GM12878 (cell line): ENCODE measurements at regions not wholly inside any gene's neighbourhood (a gene's known extent, or its start where the extent isn't known, plus 50 kb on each side); places are given as distances from the start of the nearest gene placed in this dataset.

Source experiments
- ATAC-seq: fragments of 200-7000 bp; cut with Tn5 transposase; 3 replicates; pipeline ENCODE4 v1.9.1; 2020; ENCODE audit warnings: mild to moderate bottlenecking, moderate library complexity
- BruUV-seq: library from RNA; stranded (reverse); fragments of 400-500 nt; replicated peaks from 2 replicates; lab custom pipeline; 2021; lab: Mats Ljungman, UMichigan
- CTCF ChIA-PET: fragments of 300-600 bp; sonication (Branson Sonifier 250); formaldehyde crosslinking; extraction: SDS; loops from one replicate; lab custom pipeline; 2021; ENCODE audit warnings: inconsistent platforms; lab: Yijun Ruan, JAX
- POLR2A ChIA-PET: fragments of 350-600 bp; formaldehyde crosslinking; extraction: SDS; loops from one replicate; lab custom pipeline; 2021; ENCODE audit warnings: inconsistent platforms; lab: Charles Lee
- RAD21 ChIA-PET: fragments of 300-600 bp; sonication (Branson Sonifier 250); formaldehyde crosslinking; loops from one replicate; lab custom pipeline; 2023; ENCODE audit warnings: antibody characterized with exemption; ENCODE audit not compliant: unreplicated experiment; lab: Charles Lee
- SMC1A ChIA-PET: fragments of 300-600 bp; sonication (Branson Sonifier 250); formaldehyde crosslinking; loops from one replicate; lab custom pipeline; 2023; ENCODE audit not compliant: unreplicated experiment, uncharacterized antibody; lab: Charles Lee
- DNase-seq: peaks from one replicate; pipeline ENCODE4 v3.0.0-alpha.2; 2011; ENCODE audit warnings: low read depth, low spot score
- FAIRE-seq: peaks from 3 replicates; lab custom pipeline; 2011; peaks lifted over from hg19 to GRCh38; lab: Jason Lieb, UNC
- H2AFZ ChIP-seq: 2 replicates; pipeline ENCODE4 v1.6.0; 2011; ENCODE audit warnings: low read depth, low read length, control low read depth; ENCODE audit not compliant: control insufficient read depth
- H3K27ac ChIP-seq: 2 replicates; pipeline ENCODE4 v1.5.1; 2011; ENCODE audit warnings: control low read depth; ENCODE audit not compliant: control insufficient read depth, insufficient read depth
- H3K27me3 ChIP-seq, 2 experiments: replicated peaks in 1 of 2; 2 replicates each; pipeline versions ENCODE4 v1.6.0 to v1.6.1; 2011; ENCODE audit warnings: low read length in 1 of 2; ENCODE audit not compliant: control insufficient read depth in 2 of 2, insufficient read depth in 2 of 2
- H3K36me3 ChIP-seq, 2 experiments: 2 replicates each; pipeline ENCODE4 v1.5.1; 2011; ENCODE audit warnings: low read length in 1 of 2; ENCODE audit not compliant: control insufficient read depth in 2 of 2, insufficient read depth in 2 of 2
- H3K4me1 ChIP-seq: 2 replicates; pipeline ENCODE4 v1.6.1; 2011; ENCODE audit warnings: mild to moderate bottlenecking, low read length, moderate library complexity, mixed read lengths; ENCODE audit not compliant: control insufficient read depth, insufficient read depth
- H3K4me2 ChIP-seq: 2 replicates; pipeline ENCODE4 v1.6.0; 2011; ENCODE audit warnings: control low read depth; ENCODE audit not compliant: control insufficient read depth, insufficient read depth
- H3K4me3 ChIP-seq: fragments of 200-600 bp; sonication (generic); 2 replicates; pipeline ENCODE4 v1.5.1; 2016
- H3K79me2 ChIP-seq: 2 replicates; pipeline ENCODE4 v1.6.0; 2011; ENCODE audit warnings: low read length; ENCODE audit not compliant: control insufficient read depth, insufficient read depth
- H3K9ac ChIP-seq: 2 replicates; pipeline ENCODE4 v1.8.0; 2011; ENCODE audit warnings: low read length, control low read depth, mixed read lengths; ENCODE audit not compliant: control insufficient read depth, insufficient read depth
- H3K9me3 ChIP-seq: replicated peaks from 3 replicates; pipeline ENCODE4 v1.5.1; 2011; ENCODE audit warnings: mild to moderate bottlenecking, low read length; ENCODE audit not compliant: control insufficient read depth, insufficient read depth
- H4K20me1 ChIP-seq: 2 replicates; pipeline ENCODE4 v1.6.0; 2011; ENCODE audit not compliant: control insufficient read depth, insufficient read depth
- ATF2 ChIP-seq: IDR thresholded peaks from 2 replicates; pipeline ENCODE4 v1.6.1; 2012; ENCODE audit warnings: low read length, inconsistent platforms
- BMI1 ChIP-seq: fragments of 450-650 bp; IDR thresholded peaks from 2 replicates; pipeline ENCODE4 v1.6.1; 2016; ENCODE audit warnings: mild to moderate bottlenecking, moderate library complexity, borderline replicate concordance
- BRCA1 ChIP-seq: IDR thresholded peaks from 2 replicates; pipeline ENCODE4 v1.6.1; 2011; ENCODE audit warnings: low read depth, low read length, improper control_type of control experiment
- CBX3 ChIP-seq: fragments of 200-600 bp; sonication (generic); IDR thresholded peaks from 2 replicates; pipeline ENCODE4 v1.6.1; 2016; ENCODE audit warnings: low read depth, borderline replicate concordance
- E2F4 ChIP-seq: IDR thresholded peaks from 2 replicates; pipeline ENCODE4 v1.6.1; 2012; ENCODE audit warnings: low read depth, low read length, improper control_type of control experiment
- IKZF2 ChIP-seq, 2 experiments: fragments of 450-650 bp; IDR thresholded peaks; 2 replicates each; pipeline ENCODE4 v1.6.1; 2017; ENCODE audit warnings: mild to moderate bottlenecking in 2 of 2, moderate library complexity in 2 of 2
- JUNB ChIP-seq: IDR thresholded peaks from 2 replicates; pipeline ENCODE4 v1.6.1; 2016; ENCODE audit warnings: antibody characterized with exemption, mild to moderate bottlenecking
- JUND ChIP-seq: IDR thresholded peaks from 2 replicates; pipeline ENCODE4 v1.6.1; 2012; ENCODE audit warnings: low read depth, mild to moderate bottlenecking, low read length, improper control_type of control experiment, moderate library complexity
- MTA3 ChIP-seq: IDR thresholded peaks from 2 replicates; pipeline ENCODE4 v1.6.1; 2012; ENCODE audit warnings: low read length, inconsistent platforms, borderline replicate concordance
- NKRF ChIP-seq: fragments of 450-650 bp; conservative IDR thresholded peaks from 2 replicates; pipeline ENCODE4 v1.6.1; 2017; ENCODE audit warnings: mild to moderate bottlenecking, moderate library complexity
- PAX8 ChIP-seq: fragments of 450-650 bp; IDR thresholded peaks from 2 replicates; pipeline ENCODE4 v1.6.1; 2017; ENCODE audit warnings: mild to moderate bottlenecking, moderate library complexity
- RB1 ChIP-seq: fragments of 450-650 bp; formaldehyde crosslinking; IDR thresholded peaks from 2 replicates; pipeline ENCODE4 v1.6.1; 2017; ENCODE audit warnings: mild to moderate bottlenecking, borderline replicate concordance
- SMAD5 ChIP-seq: IDR thresholded peaks from 2 replicates; pipeline ENCODE4 v1.6.1; 2016; ENCODE audit warnings: antibody characterized with exemption, low read depth
- SPI1 ChIP-seq: IDR thresholded peaks from 2 replicates; pipeline ENCODE4 v1.6.1; 2011; ENCODE audit warnings: low read depth, mild to moderate bottlenecking, low read length, moderate library complexity, borderline replicate concordance; ENCODE audit not compliant: insufficient read depth
- YY1 ChIP-seq: IDR thresholded peaks from 2 replicates; pipeline ENCODE4 v1.6.1; 2011; ENCODE audit warnings: low read depth, mild to moderate bottlenecking, low read length
- WGBS: methylation state at CpG from one replicate; pipeline ENCODE4 v1.1.6; 2016; ENCODE audit warnings: low lambda C conversion rate; ENCODE audit not compliant: insufficient replicate concordance, insufficient coverage; ENCODE audit errors: missing lambda C conversion rate; 5-methylcytosine and 5-hydroxymethylcytosine counted together
- in situ Hi-C: fragments of 300-500 bp; cut with MboI; formaldehyde crosslinking; loops from 9 replicates; pipeline ENCODE4 v1.14.3; 2018; ENCODE audit warnings: mixed read lengths
- intact Hi-C: fragments of 100-400 bp; cut with micrococcal nuclease; formaldehyde crosslinking; loops from one replicate; pipeline ENCODE4 v1.14.2; 2022; ENCODE audit not compliant: unreplicated experiment

- FAIRE-seq (no peak), DNase-seq (no peak), ATAC-seq (no peak)
- Histone ChIP-seq H3K36me3 (no peaks in the 10 kb centered on the region), H3K27me3 (no peaks in the 10 kb centered on the region), H3K4me3 (no peak overlapping the region), H3K4me1 (no peaks in the 10 kb centered on the region), H3K9ac (no peak overlapping the region), H3K4me2 (no peak overlapping the region), H2AFZ (no peak overlapping the region), H3K9me3 (no peaks in the 10 kb centered on the region; the same call in 2 of the 3 replicates), H4K20me1 (no peaks in the 10 kb centered on the region), H3K27ac (no peak overlapping the region), H3K79me2 (no peaks in the 10 kb centered on the region)
- ChIA-PET RAD21 (no interaction called here), SMC1A (no interaction called here), CTCF (no interaction called here), POLR2A (no interaction called here)
- no TSS peak for BruUV-seq
- intact Hi-C loops (no loop called here), in situ Hi-C loops (no loop called here)
- TF ChIP-seq RB1 (no peak), SMAD5 (no peak), PAX8 (no peak), JUND (no peak), E2F4 (no peak), BRCA1 (no peak), MTA3 (no peak), NKRF (no peak), SPI1 (no peak), ATF2 (no peak), IKZF2 (IDR thresholded peaks at IDR 0.05) (no peak), JUNB (no peak), YY1 (no peak), CBX3 (no peak), BMI1 (no peak)
- WGBS, result 25% methylated on average over 2 of the region's 2 CpGs
Observed at GRCh38 chrX:131917588-131917987, 105.5 kb upstream of the STK26 start.
